CD14-positive monocyte (primary cell): ENCODE measurements at regions not wholly inside any gene's neighbourhood (a gene's known extent, or its start where the extent isn't known, plus 50 kb on each side); places are given as distances from the start of the nearest gene placed in this dataset.

Source experiments
- DNase-seq, 3 donors: peaks; one replicate each; pipeline ENCODE4 v3.0.0-alpha.2; 2011 to 2022
- H2AFZ ChIP-seq: 2 replicates; pipeline ENCODE4 v1.6.0; 2012; ENCODE audit warnings: mild to moderate bottlenecking, low read depth, low read length, inconsistent platforms; ENCODE audit not compliant: insufficient read depth, poor library complexity, severe bottlenecking
- H3K27ac ChIP-seq, 2 donors: 1 replicate in 1 of 2; 2 replicates in 1 of 2; pipeline ENCODE4 v1.5.1; 2012 to 2013; ENCODE audit warnings: low read length in 2 of 2, control low read depth in 1 of 2, inconsistent platforms in 1 of 2, low read depth in 1 of 2, mild to moderate bottlenecking in 1 of 2
- H3K27me3 ChIP-seq, 2 donors: one replicate each; pipeline versions ENCODE4 v1.6.0 to v1.6.1; 2011 to 2013; ENCODE audit warnings: low read length in 2 of 2; ENCODE audit not compliant: control insufficient read depth in 2 of 2, insufficient read depth in 2 of 2
- H3K36me3 ChIP-seq, 2 donors: replicated peaks in 1 of 2; 1 replicate in 1 of 2; 2 replicates in 1 of 2; pipeline versions ENCODE4 v1.5.1 to v1.6.1; 2012 to 2013; ENCODE audit warnings: low read length in 2 of 2, control low read depth in 1 of 2, inconsistent platforms in 1 of 2, mild to moderate bottlenecking in 1 of 2; ENCODE audit not compliant: insufficient read depth in 2 of 2, control insufficient read depth in 1 of 2
- H3K4me1 ChIP-seq, 2 donors: 1 replicate in 1 of 2; 2 replicates in 1 of 2; pipeline versions ENCODE4 v1.5.1 to v1.6.1; 2012 to 2013; ENCODE audit warnings: low read length in 2 of 2, control low read depth in 1 of 2, inconsistent platforms in 1 of 2, mild to moderate bottlenecking in 1 of 2, moderate library complexity in 1 of 2; ENCODE audit not compliant: insufficient read depth in 2 of 2, control insufficient read depth in 1 of 2
- H3K4me2 ChIP-seq: replicated peaks from 2 replicates; pipeline ENCODE3; 2012; ENCODE audit warnings: low read length, moderate library complexity, mild to moderate bottlenecking; ENCODE audit not compliant: poor library complexity, severe bottlenecking; ENCODE audit errors: extremely low read depth
- H3K4me3 ChIP-seq, 3 experiments: fragments of 200-600 bp in 1 of 3; sonication (generic) in 1 of 3; replicated peaks in 1 of 3; 1 replicate in 2 of 3; 2 replicates in 1 of 3; pipeline ENCODE4 v1.5.1; 2011 to 2013; ENCODE audit warnings: low read length in 3 of 3, mild to moderate bottlenecking in 3 of 3, control low read depth in 2 of 3, low read depth in 2 of 3, inconsistent platforms in 1 of 3, moderate library complexity in 1 of 3
- H3K79me2 ChIP-seq: 2 replicates; pipeline ENCODE4 v1.6.0; 2012; ENCODE audit warnings: mild to moderate bottlenecking, control low read depth, inconsistent platforms, low read length, moderate library complexity; ENCODE audit not compliant: insufficient read depth
- H3K9ac ChIP-seq: 2 replicates; pipeline ENCODE4 v1.6.0; 2017; ENCODE audit warnings: low read length, mild to moderate bottlenecking; ENCODE audit not compliant: insufficient read depth, poor library complexity, severe bottlenecking
- H3K9me3 ChIP-seq, 2 donors: replicated peaks in 1 of 2; 1 replicate in 1 of 2; 2 replicates in 1 of 2; pipeline versions ENCODE4 v1.5.1 to v1.6.1; 2012 to 2013; ENCODE audit warnings: low read length in 2 of 2, control low read depth in 1 of 2; ENCODE audit not compliant: control insufficient read depth in 1 of 2, insufficient read depth in 1 of 2
- H4K20me1 ChIP-seq: 2 replicates; pipeline ENCODE4 v1.6.0; 2012; ENCODE audit warnings: mild to moderate bottlenecking, low read length, control low read depth, moderate library complexity; ENCODE audit not compliant: insufficient read depth
- H3K27ac Mint-ChIP-seq, 7 donors: one replicate each; pipeline ENCODE4 v1.8.0; 2020; ENCODE audit warnings: mild to moderate bottlenecking in 7 of 7, mixed read lengths in 7 of 7, moderate library complexity in 6 of 7, inconsistent platforms in 2 of 7
- H3K27me3 Mint-ChIP-seq, 3 donors: one replicate each; pipeline ENCODE4 v1.8.0; 2021 to 2022; ENCODE audit warnings: low read depth in 3 of 3, mild to moderate bottlenecking in 3 of 3, mixed read lengths in 3 of 3, moderate library complexity in 3 of 3, inconsistent platforms in 1 of 3
- H3K36me3 Mint-ChIP-seq, 2 donors: one replicate each; pipeline ENCODE4 v1.8.0; 2020; ENCODE audit warnings: mixed read lengths in 2 of 2, inconsistent platforms in 1 of 2, mild to moderate bottlenecking in 1 of 2
- H3K4me1 Mint-ChIP-seq: one replicate; pipeline ENCODE4 v1.8.0; 2020; ENCODE audit warnings: mild to moderate bottlenecking, mixed read lengths
- H3K4me3 Mint-ChIP-seq, 2 donors: one replicate each; pipeline ENCODE4 v1.8.0; 2020; ENCODE audit warnings: mild to moderate bottlenecking in 2 of 2, mixed read lengths in 2 of 2, moderate library complexity in 1 of 2
- H3K9me3 Mint-ChIP-seq, 7 donors: one replicate each; pipeline ENCODE4 v1.8.0; 2020 to 2022; ENCODE audit warnings: mixed read lengths in 7 of 7, mild to moderate bottlenecking in 6 of 7, moderate library complexity in 6 of 7, inconsistent platforms in 2 of 7
- CTCF ChIP-seq: fragments of 200-600 bp; IDR thresholded peaks from one replicate; pipeline ENCODE4 v1.8.0; 2022; ENCODE audit warnings: antibody characterized with exemption, mild to moderate bottlenecking
- WGBS: methylation state at CpG from one replicate; pipeline ENCODE4 v1.1.5; 2013; ENCODE audit warnings: missing lambda C conversion rate; ENCODE audit not compliant: insufficient coverage; 5-methylcytosine and 5-hydroxymethylcytosine counted together
- intact Hi-C, 2 donors: fragments of 100-400 bp; cut with micrococcal nuclease; formaldehyde crosslinking; loops; one replicate each; pipeline versions ENCODE4 v1.15.0 to v1.15.1; 2023

DNA sequence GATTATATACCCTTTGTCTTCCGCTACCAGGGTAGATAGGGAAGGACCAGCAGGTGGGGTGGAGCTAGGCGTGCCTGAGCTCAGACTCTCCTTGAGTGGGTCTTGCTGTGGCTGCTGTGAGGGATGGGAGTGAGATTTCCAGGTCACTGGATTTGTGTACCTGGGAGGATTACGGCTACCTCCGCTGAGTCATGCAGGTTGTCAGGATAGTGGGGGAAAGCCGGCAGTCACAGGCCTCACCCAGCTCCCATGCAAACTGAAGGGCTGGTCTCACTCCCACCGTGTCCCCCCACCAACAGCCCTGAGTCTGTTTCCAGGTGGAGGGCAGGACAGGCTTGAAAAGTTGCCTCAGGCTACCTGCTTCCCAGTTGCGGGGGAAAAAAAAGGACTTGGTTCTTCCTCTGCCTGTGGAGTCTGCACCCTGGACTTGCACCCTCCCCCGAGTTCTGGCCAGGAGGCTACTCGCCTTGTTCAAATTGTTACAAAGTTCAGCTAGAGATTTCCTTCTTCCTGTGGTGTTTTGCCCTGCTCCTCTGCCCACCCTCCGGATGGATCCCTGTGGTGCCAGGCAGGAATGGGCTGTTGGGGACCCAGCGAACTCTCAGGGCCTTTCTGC, 268.3 kb downstream of the VAPA start:
- WGBS = 95% methylated on average over 8 of the region's 11 CpGs
- Histone ChIP-seq H3K4me2 (no peak overlapping the region), H3K9me3 (peaks cover 4 to 5% of the 10 kb centered on the region in 2 donors), H3K9ac (no peak overlapping the region), H3K4me1 (no peaks in the 10 kb centered on the region), H3K4me3 (no peak overlapping the region), H3K27ac (no peak overlapping the region), H3K36me3 (no peaks in the 10 kb centered on the region), H2AFZ (no peak overlapping the region), H3K79me2 (no peaks in the 10 kb centered on the region), H4K20me1 (no peaks in the 10 kb centered on the region), H3K27me3 (no peaks in the 10 kb centered on the region)
- Mint-ChIP-seq H3K27me3 (peaks cover 0 to 5% (median 2%) of the 10 kb centered on the region in 3 donors), H3K36me3 (peaks cover 4% of the 10 kb centered on the region in 2 donors), H3K27ac (peak overlapping the region in 2 of 7 donors; percentile 31 to 69), H3K4me1 (peaks cover 8% of the 10 kb centered on the region), H3K9me3 (peaks cover 4 to 19% (median 7%) of the 10 kb centered on the region in 7 donors), H3K4me3 (no peak overlapping the region)
- intact Hi-C loops = no loop called here
- no peak for TF ChIP-seq CTCF
- DNase-seq = no peak

GRCh38 chr18:10184776-10185175, 269.7 kb upstream of the APCDD1 start:
- H3K36me3 Mint-ChIP-seq = peaks cover 0 to 4% of the 10 kb centered on the region in 2 donors
- no peaks in the 10 kb centered on the region for H3K79me2 ChIP-seq
- no peak overlapping the region for H3K4me2 ChIP-seq
- 100% methylated on average over 2 of the region's 3 CpGs for WGBS
- H3K9me3 ChIP-seq = peaks cover 4 to 7% of the 10 kb centered on the region in 2 donors
- H3K27ac ChIP-seq = no peak overlapping the region
- H3K9me3 Mint-ChIP-seq = peaks cover 2 to 12% (median 5%) of the 10 kb centered on the region in 7 donors
- H4K20me1 ChIP-seq = no peaks in the 10 kb centered on the region
- peak overlapping the region in 1 of 7 donors; percentile 28 for H3K27ac Mint-ChIP-seq
- H3K9ac ChIP-seq = no peak overlapping the region
- H3K4me1 Mint-ChIP-seq = peaks cover 11% of the 10 kb centered on the region
- no peaks in the 10 kb centered on the region for H3K27me3 ChIP-seq
- H3K4me3 Mint-ChIP-seq = no peak overlapping the region
- no peak overlapping the region for H2AFZ ChIP-seq
- H3K36me3 ChIP-seq = no peaks in the 10 kb centered on the region
- DNase-seq = peak in 2 of 3 donors; percentile 17 to 58
- H3K4me1 ChIP-seq = no peaks in the 10 kb centered on the region
- intact Hi-C loops = no loop called here
- no peak overlapping the region for H3K4me3 ChIP-seq
- no peak for TF ChIP-seq CTCF
- peaks cover 2 to 5% (median 2%) of the 10 kb centered on the region in 3 donors for H3K27me3 Mint-ChIP-seq
